Adrenal gland (tissue), 9 donors: ENCODE measurements at regions not wholly inside any gene's neighbourhood (a gene's known extent, or its start where the extent isn't known, plus 50 kb on each side); places are given as distances from the start of the nearest gene placed in this dataset.

ENCODE experiments used
- DNase-seq, 7 donors: peaks; one replicate each; pipeline ENCODE4 v3.0.0-alpha.2; 2019 to 2020
- H3K27ac ChIP-seq, 5 donors: fragments of 200-600 bp; sonication (generic) in 4 of 5; 1 replicate in 3 of 5; 2 replicates in 2 of 5; pipeline versions ENCODE4 v1.5.1 to v1.8.0; 2016 to 2020; ENCODE audit warnings: mild to moderate bottlenecking in 1 of 5
- H3K27me3 ChIP-seq: fragments of 200-600 bp; 2 replicates; pipeline ENCODE4 v1.8.0; 2021
- H3K36me3 ChIP-seq, 2 donors: fragments of 200-600 bp; replicated peaks in 1 of 2; 1 replicate in 1 of 2; 2 replicates in 1 of 2; pipeline versions ENCODE4 v1.5.1 to v1.8.0; 2018 to 2022
- H3K4me1 ChIP-seq, 2 donors: fragments of 200-600 bp; replicated peaks in 1 of 2; 1 replicate in 1 of 2; 2 replicates in 1 of 2; pipeline versions ENCODE4 v1.5.1 to v1.8.0; 2018 to 2021
- H3K4me3 ChIP-seq, 4 donors: fragments of 200-600 bp; sonication (generic) in 3 of 4; one replicate each; pipeline ENCODE4 v1.5.1; 2016 to 2018
- H3K9me3 ChIP-seq, 3 donors: fragments of 200-600 bp; sonication (generic) in 1 of 3; replicated peaks in 1 of 3; 1 replicate in 2 of 3; 2 replicates in 1 of 3; pipeline versions ENCODE4 v1.5.1 to v1.8.0; 2016 to 2021
- POLR2A ChIP-seq, 2 donors: fragments of 450-650 bp; IDR thresholded peaks; one replicate each; pipeline ENCODE4 v1.6.1; 2017; ENCODE audit warnings: antibody characterized with exemption in 2 of 2, mild to moderate bottlenecking in 2 of 2, moderate library complexity in 1 of 2
- WGBS, 4 donors: extraction: QIAGEN DNeasy Blood & Tissue Kit in 2 of 4; methylation state at CpG; one replicate each; pipeline versions ENCODE4 v1.1.5 to v1.1.7; 2013 to 2017; 5-methylcytosine and 5-hydroxymethylcytosine counted together
- intact Hi-C, 2 donors: fragments of 100-400 bp; cut with DNase I; formaldehyde crosslinking; loops; one replicate each; pipeline versions ENCODE4 v1.14.1 to v1.15.0; 2022 to 2023
- TF ChIP-seq, protein P1 (sequence below), 6 experiments: fragments of 450-650 bp in 4 of 6; fragments of 200-600 bp in 2 of 6; sonication (generic) in 1 of 6; IDR thresholded peaks; 1 replicate in 5 of 6; 2 replicates in 1 of 6; pipeline versions ENCODE4 v1.5.1 to v1.8.0; 2016 to 2021; ENCODE audit warnings: antibody characterized with exemption in 6 of 6, mild to moderate bottlenecking in 2 of 6, moderate library complexity in 1 of 6
- donor health status: healthy with polysubstance abuse.
- donor health status: Bipolar disorder and iron deficiency.
- donor health status: DM: yes; HTN: yes; CAD: no.
- donor health status: DM: no; HTN: no; CAD: no.
- donor health status: DM: no; HTN: no; CAD: no.

DNA sequence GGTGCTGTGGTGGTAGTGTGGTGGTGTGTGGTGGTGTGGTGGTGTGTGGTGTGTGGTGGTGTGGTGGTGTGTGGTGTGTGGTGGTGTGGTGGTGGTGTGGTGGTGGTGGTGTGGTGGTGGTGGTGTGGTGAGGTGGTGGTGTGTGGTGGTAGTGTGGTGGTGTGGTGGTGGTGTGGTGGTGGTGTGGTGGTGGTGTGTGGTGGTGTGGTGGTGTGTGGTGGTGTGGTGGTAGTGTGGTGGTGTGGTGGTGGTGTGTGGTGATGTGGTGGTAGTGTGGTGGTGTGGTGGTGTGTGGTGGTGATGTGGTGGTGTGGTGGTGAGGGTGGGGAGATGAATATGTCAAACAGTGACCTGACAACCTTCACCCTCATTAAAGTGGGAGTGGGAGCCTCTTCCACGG is 55.6 kb upstream of the DLGAP1 start:
- WGBS, 4 donors: 88 to 97% (median 91%) methylated on average over 1 of the region's 1 CpG
- Histone ChIP-seq H3K27me3 (no peaks in the 10 kb centered on the region), H3K4me1 (no peaks in the 10 kb centered on the region), H3K27ac (no peak overlapping the region), H3K36me3 (no peaks in the 10 kb centered on the region), H3K4me3 (no peak overlapping the region), H3K9me3 (no peaks in the 10 kb centered on the region)
- intact Hi-C loops: no loop called here
- TF ChIP-seq, protein P1, sequence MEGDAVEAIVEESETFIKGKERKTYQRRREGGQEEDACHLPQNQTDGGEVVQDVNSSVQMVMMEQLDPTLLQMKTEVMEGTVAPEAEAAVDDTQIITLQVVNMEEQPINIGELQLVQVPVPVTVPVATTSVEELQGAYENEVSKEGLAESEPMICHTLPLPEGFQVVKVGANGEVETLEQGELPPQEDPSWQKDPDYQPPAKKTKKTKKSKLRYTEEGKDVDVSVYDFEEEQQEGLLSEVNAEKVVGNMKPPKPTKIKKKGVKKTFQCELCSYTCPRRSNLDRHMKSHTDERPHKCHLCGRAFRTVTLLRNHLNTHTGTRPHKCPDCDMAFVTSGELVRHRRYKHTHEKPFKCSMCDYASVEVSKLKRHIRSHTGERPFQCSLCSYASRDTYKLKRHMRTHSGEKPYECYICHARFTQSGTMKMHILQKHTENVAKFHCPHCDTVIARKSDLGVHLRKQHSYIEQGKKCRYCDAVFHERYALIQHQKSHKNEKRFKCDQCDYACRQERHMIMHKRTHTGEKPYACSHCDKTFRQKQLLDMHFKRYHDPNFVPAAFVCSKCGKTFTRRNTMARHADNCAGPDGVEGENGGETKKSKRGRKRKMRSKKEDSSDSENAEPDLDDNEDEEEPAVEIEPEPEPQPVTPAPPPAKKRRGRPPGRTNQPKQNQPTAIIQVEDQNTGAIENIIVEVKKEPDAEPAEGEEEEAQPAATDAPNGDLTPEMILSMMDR (IDR thresholded peaks at IDR 0.05): no peak
- no peak for TF ChIP-seq POLR2A (IDR thresholded peaks at IDR 0.05)
- DNase-seq: no peak

DNA sequence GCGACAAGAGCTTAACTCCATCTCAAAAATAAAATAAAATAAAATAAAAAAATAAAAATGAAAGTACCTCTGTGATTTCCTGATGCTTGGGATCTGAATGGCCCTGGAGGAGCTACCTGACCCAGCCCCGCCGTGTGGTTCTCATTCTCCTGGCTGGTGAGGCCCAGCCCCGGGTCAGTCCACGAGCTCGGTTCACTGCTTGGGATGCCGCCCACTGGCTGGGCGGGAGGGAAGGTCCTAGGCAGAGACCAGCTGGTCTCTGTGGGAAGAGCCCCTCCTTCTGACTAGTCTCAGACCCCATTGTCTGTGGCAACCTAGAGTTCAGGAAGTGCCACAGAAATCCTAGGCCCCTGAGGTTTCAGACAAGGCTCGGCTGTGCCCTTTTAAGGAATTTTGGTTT is 55.1 kb upstream of the DLGAP1 start:
- no peaks in the 10 kb centered on the region for H3K9me3 ChIP-seq
- intact Hi-C loops: no loop called here
- DNase-seq: no peak
- no peaks in the 10 kb centered on the region for H3K27me3 ChIP-seq
- no peaks in the 10 kb centered on the region for H3K36me3 ChIP-seq
- TF ChIP-seq, protein P1 (IDR thresholded peaks at IDR 0.05): no peak
- no peak for TF ChIP-seq POLR2A (IDR thresholded peaks at IDR 0.05)
- no peak overlapping the region for H3K4me3 ChIP-seq
- no peak overlapping the region for H3K27ac ChIP-seq
- H3K4me1 ChIP-seq: no peaks in the 10 kb centered on the region
- WGBS, 4 donors: 85 to 91% (median 89%) methylated on average over 7 to 9 of the region's 9 CpGs
